VCaP (cell line): ENCODE measurements at regions not wholly inside any gene's neighbourhood (a gene's known extent, or its start where the extent isn't known, plus 50 kb on each side); places are given as distances from the start of the nearest gene placed in this dataset.
A peak's percentile ranks its signal among the peaks of the same experiment; 100 is the strongest.

Source experiments
- H3K27ac ChIP-seq: fragments of 450-650 bp; 2 replicates; pipeline ENCODE4 v1.5.1; 2017
- CTCF ChIP-seq: fragments of 450-650 bp; conservative IDR thresholded peaks from 2 replicates; pipeline ENCODE4 v1.5.1; 2017; ENCODE audit warnings: mild to moderate bottlenecking, moderate library complexity

GRCh38 chr3:31234145-31234544 is 298.6 kb upstream of the STT3B start:
- H3K27ac ChIP-seq = no peak overlapping the region; the same call in 1 of the 2 replicates
- TF ChIP-seq CTCF = no peak

GRCh38 chr3:31235062-31235700 is 297.5 kb upstream of the STT3B start:
- no peak for TF ChIP-seq CTCF
- H3K27ac ChIP-seq = 0 out of 2 replicates have a peak overlapping the region, but pooled peaks have one; percentile 11

GRCh38 chr3:31237887-31238286 is 294.8 kb upstream of the STT3B start:
- TF ChIP-seq CTCF = no peak
- no peak overlapping the region for H3K27ac ChIP-seq

GRCh38 chr3:31240013-31240412 is 292.7 kb upstream of the STT3B start:
- no peak for TF ChIP-seq CTCF
- H3K27ac ChIP-seq = no peak overlapping the region

- H3K27ac ChIP-seq = no peak overlapping the region
- no peak for TF ChIP-seq CTCF
These were observed 292.3 kb upstream of the STT3B start for GRCh38 chr3:31240466-31240865.

GRCh38 chr3:31240874-31241273 is 291.9 kb upstream of the STT3B start:
- no peak for TF ChIP-seq CTCF
- H3K27ac ChIP-seq = no peak overlapping the region

GRCh38 chr3:31241533-31241932 is 291.2 kb upstream of the STT3B start:
- H3K27ac ChIP-seq = no peak overlapping the region

More at GRCh38 chr3:31241533-31241932, 291.2 kb upstream of the STT3B start:
- TF ChIP-seq CTCF = no peak
